ENCODE measurements at regions not wholly inside any gene's neighbourhood (a gene's known extent, or its start where the extent isn't known, plus 50 kb on each side); places are given as distances from the start of the nearest gene placed in this dataset.

GRCh38 chr2:180799141-180799540 is 181.3 kb upstream of the UBE2E3 start:
- TF ChIP-seq, protein P1, sequence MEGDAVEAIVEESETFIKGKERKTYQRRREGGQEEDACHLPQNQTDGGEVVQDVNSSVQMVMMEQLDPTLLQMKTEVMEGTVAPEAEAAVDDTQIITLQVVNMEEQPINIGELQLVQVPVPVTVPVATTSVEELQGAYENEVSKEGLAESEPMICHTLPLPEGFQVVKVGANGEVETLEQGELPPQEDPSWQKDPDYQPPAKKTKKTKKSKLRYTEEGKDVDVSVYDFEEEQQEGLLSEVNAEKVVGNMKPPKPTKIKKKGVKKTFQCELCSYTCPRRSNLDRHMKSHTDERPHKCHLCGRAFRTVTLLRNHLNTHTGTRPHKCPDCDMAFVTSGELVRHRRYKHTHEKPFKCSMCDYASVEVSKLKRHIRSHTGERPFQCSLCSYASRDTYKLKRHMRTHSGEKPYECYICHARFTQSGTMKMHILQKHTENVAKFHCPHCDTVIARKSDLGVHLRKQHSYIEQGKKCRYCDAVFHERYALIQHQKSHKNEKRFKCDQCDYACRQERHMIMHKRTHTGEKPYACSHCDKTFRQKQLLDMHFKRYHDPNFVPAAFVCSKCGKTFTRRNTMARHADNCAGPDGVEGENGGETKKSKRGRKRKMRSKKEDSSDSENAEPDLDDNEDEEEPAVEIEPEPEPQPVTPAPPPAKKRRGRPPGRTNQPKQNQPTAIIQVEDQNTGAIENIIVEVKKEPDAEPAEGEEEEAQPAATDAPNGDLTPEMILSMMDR (IDR thresholded peaks at IDR 0.05): no peak
- ATAC-seq (no peak), DNase-seq (no peak)
- Histone ChIP-seq H3K36me3 (ENCODE audit: low read depth) (no peaks in the 10 kb centered on the region), H3K4me1 (ENCODE audit: low read depth) (no peaks in the 10 kb centered on the region), H3K9me3 (no peaks in the 10 kb centered on the region), H3K4me3 (no peak overlapping the region)
- intact Hi-C loops (cut with DNase I, micrococcal nuclease): no loop called here

DNA sequence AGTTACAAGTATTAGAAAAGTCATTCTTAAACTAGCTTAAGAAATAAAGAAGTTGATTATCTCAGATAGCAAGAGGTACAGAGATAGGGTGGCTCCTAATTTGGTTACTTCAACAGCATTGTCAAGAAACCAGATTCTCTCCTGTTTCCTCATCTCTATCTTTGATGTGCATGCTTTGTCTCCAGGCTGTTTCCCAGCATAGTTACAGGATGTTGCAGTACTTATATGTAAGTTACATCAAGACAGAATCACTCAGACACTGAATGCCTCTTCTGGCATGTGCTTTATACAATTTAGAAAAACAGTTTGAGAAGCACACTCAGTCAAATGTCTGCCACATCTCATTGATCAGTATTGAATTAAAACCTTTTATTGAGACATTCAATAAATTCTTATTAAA is 189.5 kb upstream of the UBE2E3 start:
- no peaks in the 10 kb centered on the region for H3K4me1 ChIP-seq (ENCODE audit: low read depth)
- TF ChIP-seq, protein P1 (IDR thresholded peaks at IDR 0.05): no peak
- no peaks in the 10 kb centered on the region for H3K9me3 ChIP-seq
- ATAC-seq (no peak), DNase-seq (no peak)
- no peaks in the 10 kb centered on the region for H3K36me3 ChIP-seq (ENCODE audit: low read depth)
- intact Hi-C loops (cut with DNase I, micrococcal nuclease): no loop called here
- no peak overlapping the region for H3K4me3 ChIP-seq

DNA sequence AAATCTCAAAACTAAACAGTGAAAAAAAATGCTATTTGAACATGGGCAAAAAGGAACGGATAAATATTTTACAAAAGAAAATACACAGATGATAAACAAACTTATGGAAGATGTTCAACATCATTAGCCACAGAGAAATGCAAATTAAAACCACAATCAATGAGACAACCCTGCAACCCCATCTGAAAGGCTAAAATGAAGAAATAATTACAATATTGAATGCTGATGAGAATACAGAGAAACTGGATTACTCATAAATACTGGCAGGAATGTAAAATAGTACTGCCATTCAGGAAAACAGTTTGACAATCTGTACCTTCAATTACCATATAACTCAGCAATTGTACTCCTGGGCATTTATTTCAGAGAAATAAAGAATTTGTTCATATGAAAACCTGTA is 193.1 kb upstream of the UBE2E3 start:
- H3K4me1 ChIP-seq (ENCODE audit: low read depth): no peaks in the 10 kb centered on the region
- no peaks in the 10 kb centered on the region for H3K36me3 ChIP-seq (ENCODE audit: low read depth)
- intact Hi-C loops (cut with DNase I, micrococcal nuclease): no loop called here
- H3K9me3 ChIP-seq: no peaks in the 10 kb centered on the region
- TF ChIP-seq, protein P1 (IDR thresholded peaks at IDR 0.05): no peak
- no peak overlapping the region for H3K4me3 ChIP-seq
- no peak for ATAC-seq
- no peak for DNase-seq

GRCh38 chr2:180781276-180781675 is 199.1 kb upstream of the UBE2E3 start:
- no peaks in the 10 kb centered on the region for H3K36me3 ChIP-seq (ENCODE audit: low read depth)
- no peak overlapping the region for H3K4me3 ChIP-seq
- no peaks in the 10 kb centered on the region for H3K9me3 ChIP-seq
- no peaks in the 10 kb centered on the region for H3K4me1 ChIP-seq (ENCODE audit: low read depth)
- intact Hi-C loops (cut with DNase I, micrococcal nuclease): no loop called here
- ATAC-seq (no peak), DNase-seq (no peak)
- TF ChIP-seq, protein P1 (IDR thresholded peaks at IDR 0.05): no peak

- Histone ChIP-seq H3K9me3 (no peaks in the 10 kb centered on the region), H3K4me1 (ENCODE audit: low read depth) (no peaks in the 10 kb centered on the region), H3K4me3 (no peak overlapping the region), H3K36me3 (ENCODE audit: low read depth) (no peaks in the 10 kb centered on the region)
- DNase-seq: no peak
- TF ChIP-seq, protein P1 (IDR thresholded peaks at IDR 0.05): no peak
- ATAC-seq: no peak
- intact Hi-C loops (cut with DNase I, micrococcal nuclease): no loop called here
These were observed 202.1 kb upstream of the UBE2E3 start for GRCh38 chr2:180778291-180778690.

- TF ChIP-seq, protein P1 (IDR thresholded peaks at IDR 0.05): no peak
These were observed 203.5 kb upstream of the UBE2E3 start for GRCh38 chr2:180776921-180777320.

More at GRCh38 chr2:180776921-180777320, 203.5 kb upstream of the UBE2E3 start:
- Histone ChIP-seq H3K4me3 (no peak overlapping the region), H3K36me3 (ENCODE audit: low read depth) (no peaks in the 10 kb centered on the region), H3K4me1 (ENCODE audit: low read depth) (no peaks in the 10 kb centered on the region), H3K9me3 (no peaks in the 10 kb centered on the region)
- ATAC-seq: no peak
- intact Hi-C loops (cut with DNase I, micrococcal nuclease): no loop called here
- DNase-seq: no peak
